HL-60/S4 treated with phorbol 12-myristate 13-acetate at 8.2 ng/mL for 4 days and 3 days (cell line): ENCODE measurements at regions not wholly inside any gene's neighbourhood (a gene's known extent, or its start where the extent isn't known, plus 50 kb on each side); places are given as distances from the start of the nearest gene placed in this dataset.

Experiments used
- in situ Hi-C: fragments of 300-500 bp; cut with MboI; formaldehyde crosslinking; loops from 2 replicates; pipeline ENCODE4 v1.15.0; 2022; ENCODE audit warnings: low sequenced_read_pairs

GRCh38 chr13:84536906-84537305 is 654.6 kb upstream of the SLITRK1 start:
- in situ Hi-C loops = no loop called here

- in situ Hi-C loops = no loop called here
These were observed 646.3 kb upstream of the SLITRK1 start for GRCh38 chr13:84528408-84529070.

GRCh38 chr13:84525865-84526264 is 643.6 kb upstream of the SLITRK1 start:
- in situ Hi-C loops = no loop called here

- in situ Hi-C loops = no loop called here
These were observed 642.3 kb upstream of the SLITRK1 start for GRCh38 chr13:84524586-84524985.

- in situ Hi-C loops = no loop called here
These were observed 617.7 kb upstream of the SLITRK1 start for GRCh38 chr13:84500016-84500415.

- in situ Hi-C loops = no loop called here
These were observed 615.3 kb upstream of the SLITRK1 start for GRCh38 chr13:84497613-84498012.

- in situ Hi-C loops = no loop called here
These were observed 609.7 kb upstream of the SLITRK1 start for GRCh38 chr13:84491952-84492351.

- in situ Hi-C loops = no loop called here
These were observed 605.5 kb upstream of the SLITRK1 start for GRCh38 chr13:84487752-84488151.

- in situ Hi-C loops = no loop called here
These were observed 599.7 kb upstream of the SLITRK1 start for GRCh38 chr13:84481958-84482357.

- in situ Hi-C loops = no loop called here
These were observed 597.4 kb upstream of the SLITRK1 start for GRCh38 chr13:84479656-84480055.

GRCh38 chr13:84470528-84470927 is 588.3 kb upstream of the SLITRK1 start:
- in situ Hi-C loops = no loop called here

GRCh38 chr13:84466461-84466860 is 584.2 kb upstream of the SLITRK1 start:
- in situ Hi-C loops = no loop called here

- in situ Hi-C loops = no loop called here
These were observed 578.7 kb upstream of the SLITRK1 start for GRCh38 chr13:84460989-84461388.

- in situ Hi-C loops = no loop called here
These were observed 573.0 kb upstream of the SLITRK1 start for GRCh38 chr13:84455143-84455905.

- in situ Hi-C loops = no loop called here
These were observed 565.3 kb upstream of the SLITRK1 start for GRCh38 chr13:84447640-84447978.

- in situ Hi-C loops = no loop called here
These were observed 564.8 kb upstream of the SLITRK1 start for GRCh38 chr13:84446972-84447639.

GRCh38 chr13:84445776-84446175 is 563.5 kb upstream of the SLITRK1 start:
- in situ Hi-C loops = no loop called here

- in situ Hi-C loops = no loop called here
These were observed 561.2 kb upstream of the SLITRK1 start for GRCh38 chr13:84443463-84443862.

GRCh38 chr13:84439108-84439507 is 556.8 kb upstream of the SLITRK1 start:
- in situ Hi-C loops = no loop called here

- in situ Hi-C loops = no loop called here
These were observed 550.8 kb upstream of the SLITRK1 start for GRCh38 chr13:84433024-84433423.

- in situ Hi-C loops = no loop called here
These were observed 549.4 kb upstream of the SLITRK1 start for GRCh38 chr13:84431646-84432045.

GRCh38 chr13:84430446-84430845 is 548.2 kb upstream of the SLITRK1 start:
- in situ Hi-C loops = no loop called here
